ENCODE measurements at regions not wholly inside any gene's neighbourhood (a gene's known extent, or its start where the extent isn't known, plus 50 kb on each side); places are given as distances from the start of the nearest gene placed in this dataset.
"Not testable (repeated sequence)": the region's sequence is repeated elsewhere in the genome, so short reads cannot be mapped to it uniquely, and the experiment has no call there.

- in situ Hi-C loops (cut with HindIII; ENCODE audit: low sequenced_read_pairs): no loop called here
These were observed 323.6 kb downstream of the HGF start for GRCh38 chr7:81446212-81446611.

DNA sequence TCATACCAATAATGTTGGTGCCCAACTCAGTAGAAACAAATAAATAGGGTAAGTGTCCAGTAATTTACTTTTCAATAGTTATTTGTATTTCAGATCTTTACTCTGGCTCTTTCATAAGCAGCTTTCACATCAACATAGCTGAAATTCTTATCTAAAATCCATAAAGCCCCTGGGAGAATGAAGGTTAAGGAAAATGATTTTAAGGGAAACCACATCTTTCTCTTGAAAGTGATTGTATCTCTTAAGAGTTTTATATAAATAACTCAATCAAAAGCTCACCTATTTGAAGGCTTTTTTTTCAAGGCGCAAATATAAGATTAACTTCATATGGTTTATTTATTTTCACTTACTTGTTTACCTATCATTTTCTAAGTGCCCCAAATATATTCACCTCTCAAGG is 324.4 kb downstream of the HGF start:
- in situ Hi-C loops (cut with HindIII; ENCODE audit: low sequenced_read_pairs): no loop called here

DNA sequence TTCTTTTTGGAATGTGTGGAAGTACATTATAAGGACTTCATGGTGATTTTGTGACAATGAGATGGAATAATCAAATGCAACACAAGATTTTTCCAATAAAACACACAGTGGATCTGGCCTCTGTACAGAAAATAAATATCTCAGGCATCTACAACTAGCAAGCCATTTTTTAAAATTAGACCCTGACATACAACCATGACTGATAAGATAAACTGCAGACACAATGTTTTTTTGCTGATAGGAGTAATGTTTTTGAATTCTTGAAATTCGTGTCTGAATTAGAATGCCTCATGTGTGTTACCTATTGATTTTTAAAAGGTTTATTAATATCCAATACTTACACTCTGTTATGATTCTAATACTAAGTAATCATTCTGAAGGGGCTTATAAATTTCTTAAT is 328.1 kb downstream of the HGF start:
- in situ Hi-C loops (cut with HindIII; ENCODE audit: low sequenced_read_pairs): no loop called here

DNA sequence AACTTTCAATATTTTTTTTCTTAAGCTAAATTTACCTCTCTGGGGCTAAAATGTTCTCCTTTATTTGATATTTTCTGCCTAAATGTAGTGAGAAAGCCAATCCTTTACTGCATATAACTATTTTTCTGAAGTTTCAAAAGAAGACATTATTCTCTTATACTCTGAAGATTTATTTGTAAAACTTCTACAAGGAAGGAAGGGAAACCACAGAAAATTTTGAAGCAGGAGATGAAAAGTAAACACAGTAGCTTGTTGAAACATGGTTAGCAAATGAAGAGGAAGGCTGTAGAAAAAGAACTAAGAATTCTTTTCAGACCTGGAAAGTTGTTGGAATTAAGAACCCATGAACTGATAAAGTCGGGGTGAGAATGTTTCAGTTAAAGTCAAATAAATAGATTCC is 330.3 kb downstream of the HGF start:
- in situ Hi-C loops (cut with HindIII; ENCODE audit: low sequenced_read_pairs): no loop called here

GRCh38 chr7:81437160-81437559 is 332.7 kb downstream of the HGF start:
- in situ Hi-C loops (cut with HindIII; ENCODE audit: low sequenced_read_pairs): not testable (repeated sequence)

DNA sequence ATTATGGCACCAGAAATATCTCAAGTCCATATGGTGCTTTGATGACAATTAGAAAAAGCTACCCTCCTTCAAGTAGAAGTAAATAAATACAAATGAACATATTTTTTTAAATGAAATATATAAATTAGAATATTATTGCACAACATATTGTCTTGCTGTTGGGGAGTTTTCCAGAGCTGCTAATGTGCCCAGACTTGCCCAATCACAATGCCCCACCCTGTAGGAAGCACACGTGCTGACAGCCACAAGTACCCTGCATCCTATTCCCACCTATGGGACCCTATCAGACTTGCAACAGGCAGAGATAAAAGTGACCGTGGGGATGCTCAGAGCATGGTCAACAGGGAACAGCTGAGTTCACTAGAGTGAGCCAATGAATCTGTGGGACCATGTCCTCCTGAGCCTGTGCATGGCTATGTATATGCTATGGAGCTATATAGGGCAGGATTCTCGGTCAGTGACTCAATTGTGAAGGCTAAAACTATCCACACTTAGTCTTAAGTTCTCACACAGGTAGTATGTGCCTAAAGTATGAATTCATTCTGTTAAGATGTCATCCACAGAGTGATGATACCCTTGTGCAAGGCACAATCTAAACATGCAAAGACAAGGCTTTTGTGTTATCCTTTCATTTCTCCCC is 336.0 kb downstream of the HGF start:
- in situ Hi-C loops (cut with HindIII; ENCODE audit: low sequenced_read_pairs): no loop called here

GRCh38 chr7:81433206-81433605 is 336.6 kb downstream of the HGF start:
- in situ Hi-C loops (cut with HindIII; ENCODE audit: low sequenced_read_pairs): no loop called here

- in situ Hi-C loops (cut with HindIII; ENCODE audit: low sequenced_read_pairs): no loop called here
These were observed 339.1 kb downstream of the HGF start for GRCh38 chr7:81430761-81431160.

DNA sequence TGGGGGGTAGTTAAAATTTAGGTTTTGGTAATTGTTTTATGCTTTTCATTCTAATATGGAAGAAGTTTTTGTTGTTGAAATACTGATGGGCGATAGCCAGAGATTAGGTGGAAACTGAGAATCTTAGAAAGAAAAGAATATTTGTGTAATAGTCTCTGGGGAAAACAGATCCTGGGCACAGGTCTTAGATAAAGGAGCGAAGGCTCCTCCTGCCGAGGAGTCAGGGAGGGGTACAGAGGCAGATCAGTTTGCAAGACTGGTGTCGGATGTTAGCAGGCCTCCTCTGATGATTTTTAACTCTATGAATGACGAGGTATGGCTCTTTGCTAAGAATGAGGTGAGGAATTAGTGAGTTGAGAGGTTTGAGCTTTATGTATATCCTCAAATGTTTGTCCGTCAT is 339.7 kb downstream of the HGF start:
- in situ Hi-C loops (cut with HindIII; ENCODE audit: low sequenced_read_pairs): no loop called here

- in situ Hi-C loops (cut with HindIII; ENCODE audit: low sequenced_read_pairs): no loop called here
These were observed 342.4 kb downstream of the HGF start for GRCh38 chr7:81427461-81427860.

GRCh38 chr7:81420526-81421226 is 349.2 kb downstream of the HGF start:
- in situ Hi-C loops (cut with HindIII; ENCODE audit: low sequenced_read_pairs): no loop called here

DNA sequence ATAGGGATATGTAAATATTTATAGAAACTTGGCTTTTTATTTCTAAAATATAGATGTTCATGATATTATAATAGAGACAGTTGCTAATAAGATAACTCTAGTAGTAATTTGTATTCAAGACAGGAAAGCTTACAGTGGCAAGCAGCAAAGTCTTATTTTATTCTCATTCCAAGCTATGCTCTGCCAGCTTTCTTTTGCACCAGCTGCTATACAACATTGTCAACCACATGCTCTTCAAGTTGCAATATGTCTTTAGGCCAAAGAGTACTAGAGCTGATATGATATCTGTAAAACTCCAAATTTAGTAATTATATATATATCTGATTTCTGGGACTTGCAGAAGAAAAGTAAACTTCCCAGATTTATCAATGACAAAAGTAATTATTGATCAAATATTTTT is 350.1 kb downstream of the HGF start:
- in situ Hi-C loops (cut with HindIII; ENCODE audit: low sequenced_read_pairs): no loop called here

GRCh38 chr7:81416659-81417058 is 353.2 kb downstream of the HGF start:
- in situ Hi-C loops (cut with HindIII; ENCODE audit: low sequenced_read_pairs): no loop called here

- in situ Hi-C loops (cut with HindIII; ENCODE audit: low sequenced_read_pairs): no loop called here
These were observed 354.7 kb downstream of the HGF start for GRCh38 chr7:81415181-81415580.

DNA sequence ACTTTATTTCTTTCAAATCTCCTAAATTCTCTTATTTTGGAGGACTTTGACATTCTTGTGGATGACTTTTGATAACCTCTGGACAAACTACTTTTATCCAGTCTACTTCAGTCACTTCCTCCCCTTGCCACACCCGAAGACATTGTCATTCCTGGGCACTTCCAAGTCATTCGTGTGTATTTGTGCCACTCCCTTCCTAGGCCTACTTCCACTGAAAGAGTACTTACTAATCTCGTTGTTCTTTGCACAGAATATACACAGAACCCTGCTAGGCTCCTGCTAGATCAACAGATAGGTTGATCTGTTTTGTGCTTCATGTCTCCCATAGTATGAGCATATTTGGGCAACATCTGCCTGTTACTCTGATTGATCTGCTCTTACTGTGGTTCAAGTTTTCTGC is 355.4 kb downstream of the HGF start:
- in situ Hi-C loops (cut with HindIII; ENCODE audit: low sequenced_read_pairs): no loop called here

DNA sequence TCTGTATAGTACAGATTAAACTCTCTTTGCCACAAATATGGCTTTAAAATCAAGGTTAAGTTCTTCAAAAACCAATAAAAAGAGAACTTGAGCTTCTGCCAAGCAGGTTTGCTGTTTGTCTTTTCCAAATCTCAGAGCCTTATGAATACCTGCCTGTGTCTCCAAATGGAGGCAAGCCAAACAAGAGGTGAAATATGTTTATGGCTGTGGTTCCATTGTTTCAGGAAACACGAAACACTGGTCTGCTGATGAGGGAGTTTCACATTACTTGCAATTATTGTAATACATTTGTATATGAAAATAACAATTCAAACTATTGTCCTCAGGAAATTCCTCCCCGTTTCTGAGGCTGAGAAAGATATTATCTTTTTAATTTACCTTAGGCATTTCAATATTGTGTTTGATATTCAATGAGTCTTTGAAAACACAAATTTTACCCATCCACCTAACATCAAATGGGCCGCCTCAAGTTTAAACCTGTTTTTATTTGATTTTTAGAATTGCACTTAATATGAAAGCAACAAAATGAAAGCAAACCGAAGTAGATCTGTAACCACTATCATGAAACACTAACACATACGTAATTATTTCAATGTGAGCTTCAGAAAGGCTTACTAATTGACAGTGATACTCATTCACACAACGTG is 359.3 kb downstream of the HGF start:
- in situ Hi-C loops (cut with HindIII; ENCODE audit: low sequenced_read_pairs): no loop called here

- in situ Hi-C loops (cut with HindIII; ENCODE audit: low sequenced_read_pairs): no loop called here
These were observed 361.1 kb downstream of the HGF start for GRCh38 chr7:81408728-81409127.

DNA sequence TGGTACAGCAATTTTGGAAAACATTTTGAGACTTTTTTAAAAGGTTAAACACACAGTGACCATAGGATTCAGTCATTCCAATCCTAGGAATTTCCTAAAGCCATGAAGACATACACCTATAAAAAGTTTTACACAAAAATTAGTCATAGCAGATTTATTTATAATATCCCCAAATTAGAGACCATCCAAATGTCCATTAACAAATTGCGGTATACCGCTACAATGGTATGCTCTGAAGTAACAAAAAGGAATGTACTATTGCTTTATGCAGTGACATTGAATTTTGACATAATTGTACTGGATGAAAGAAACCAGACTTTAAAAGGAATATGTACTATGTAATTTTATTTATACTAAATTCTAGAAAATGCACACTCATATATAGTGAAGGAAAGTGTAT is 362.8 kb downstream of the HGF start:
- in situ Hi-C loops (cut with HindIII; ENCODE audit: low sequenced_read_pairs): no loop called here

- in situ Hi-C loops (cut with HindIII; ENCODE audit: low sequenced_read_pairs): no loop called here
These were observed 365.2 kb downstream of the HGF start for GRCh38 chr7:81404669-81405068.

GRCh38 chr7:81402227-81402626 is 367.6 kb downstream of the HGF start:
- in situ Hi-C loops (cut with HindIII; ENCODE audit: low sequenced_read_pairs): no loop called here

GRCh38 chr7:81399471-81399870 is 370.4 kb downstream of the HGF start:
- in situ Hi-C loops (cut with HindIII; ENCODE audit: low sequenced_read_pairs): no loop called here

GRCh38 chr7:81394029-81394428 is 375.8 kb downstream of the HGF start:
- in situ Hi-C loops (cut with HindIII; ENCODE audit: low sequenced_read_pairs): no loop called here
